ENCODE measurements at regions not wholly inside any gene's neighbourhood (a gene's known extent, or its start where the extent isn't known, plus 50 kb on each side); places are given as distances from the start of the nearest gene placed in this dataset.

GRCh38 chr18:68024716-68025115 is 508.2 kb upstream of the DSEL start (continued):
- TF ChIP-seq POLR2A (IDR thresholded peaks at IDR 0.05; ENCODE audit: control extremely low read depth in 1 of 2, low read depth in 2 of 2, low read length in 2 of 2) (no peak), ATF2 (IDR thresholded peaks at IDR 0.05; ENCODE audit: low read length) (no peak), SIRT6 (IDR thresholded peaks at IDR 0.05; ENCODE audit: low read length) (no peak), GABPA (IDR thresholded peaks at IDR 0.05; ENCODE audit: borderline replicate concordance, insufficient read depth, low read length) (no peak), PHF8 (conservative IDR thresholded peaks at IDR 0.05; ENCODE audit: low read depth, low read length) (no peak), FOSL1 (IDR thresholded peaks at IDR 0.05; ENCODE audit: insufficient read depth, low read depth, low read length) (no peak), ASH2L (IDR thresholded peaks at IDR 0.05; ENCODE audit: low read length) (no peak)
